ENCODE measurements at regions not wholly inside any gene's neighbourhood (a gene's known extent, or its start where the extent isn't known, plus 50 kb on each side); places are given as distances from the start of the nearest gene placed in this dataset.

DNA sequence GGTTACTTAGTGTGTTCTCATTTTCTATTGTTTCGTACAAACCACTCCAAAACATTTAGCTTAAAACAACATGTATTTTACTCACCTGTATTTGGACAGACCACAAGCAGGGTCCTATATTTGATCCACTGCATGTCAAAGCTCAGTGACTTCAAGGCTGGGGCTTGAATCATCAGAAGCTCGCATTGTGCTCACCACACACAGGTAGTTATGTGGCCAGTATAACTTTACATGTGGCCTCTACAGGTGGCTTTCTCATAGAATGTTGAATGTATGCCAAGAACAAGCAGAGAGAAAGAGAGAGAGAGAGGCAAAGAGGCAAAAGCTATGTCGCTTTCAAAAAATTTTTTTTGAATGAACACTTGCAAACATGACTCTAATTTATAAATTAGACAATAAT lies 107.6 kb downstream of the QRFPR start:
- TF ChIP-seq CHD2 (IDR thresholded peaks at IDR 0.05; ENCODE audit: low read depth, low read length): no peak
- no peak for TF ChIP-seq ZNF652 (CRISPR knock-in tag; IDR thresholded peaks at IDR 0.05; ENCODE audit: borderline replicate concordance, low read depth)
- TF ChIP-seq SP2 (CRISPR knock-in tag; IDR thresholded peaks at IDR 0.05): no peak
- TF ChIP-seq JUND (CRISPR knock-in tag; IDR thresholded peaks at IDR 0.05): no peak
- TF ChIP-seq HES4 (CRISPR knock-in tag; IDR thresholded peaks at IDR 0.05; ENCODE audit: borderline replicate concordance): no peak
- no peak for TF ChIP-seq YY1 (IDR thresholded peaks at IDR 0.05; ENCODE audit: insufficient read depth, insufficient replicate concordance, low read depth, low read length)
- no peak for TF ChIP-seq ZNF10 (CRISPR knock-in tag; IDR thresholded peaks at IDR 0.05; ENCODE audit: borderline replicate concordance, low read depth)
- no peak for TF ChIP-seq RAD21 (CRISPR knock-in tag; IDR thresholded peaks at IDR 0.05)
- no peak for TF ChIP-seq USF2 (IDR thresholded peaks at IDR 0.05; ENCODE audit: low read depth, low read length)
- no peak for TF ChIP-seq USF2 (CRISPR knock-in tag; IDR thresholded peaks at IDR 0.05; ENCODE audit: borderline replicate concordance)
- no peak for TF ChIP-seq TFAP4 (IDR thresholded peaks at IDR 0.05; ENCODE audit: borderline replicate concordance, low read depth)
